GM18498 (cell line): ENCODE measurements at regions not wholly inside any gene's neighbourhood (a gene's known extent, or its start where the extent isn't known, plus 50 kb on each side); places are given as distances from the start of the nearest gene placed in this dataset.
"Not testable (repeated sequence)": the region's sequence is repeated elsewhere in the genome, so short reads cannot be mapped to it uniquely, and the experiment has no call there.

Experiments used
- ATAC-seq: cut with Tn5 transposase; IDR thresholded peaks from one replicate; pipeline ENCODE4 v1.9.1; 2021; ENCODE audit warnings: mild to moderate bottlenecking, moderate library complexity; ENCODE audit not compliant: unreplicated experiment

- ATAC-seq = not testable (repeated sequence)
Measured at GRCh38 chr10:46792657-46793357, 118.4 kb upstream of the PTPN20 start.

GRCh38 chr10:46796351-46796750, 114.9 kb upstream of the PTPN20 start:
- ATAC-seq = not testable (repeated sequence)

DNA sequence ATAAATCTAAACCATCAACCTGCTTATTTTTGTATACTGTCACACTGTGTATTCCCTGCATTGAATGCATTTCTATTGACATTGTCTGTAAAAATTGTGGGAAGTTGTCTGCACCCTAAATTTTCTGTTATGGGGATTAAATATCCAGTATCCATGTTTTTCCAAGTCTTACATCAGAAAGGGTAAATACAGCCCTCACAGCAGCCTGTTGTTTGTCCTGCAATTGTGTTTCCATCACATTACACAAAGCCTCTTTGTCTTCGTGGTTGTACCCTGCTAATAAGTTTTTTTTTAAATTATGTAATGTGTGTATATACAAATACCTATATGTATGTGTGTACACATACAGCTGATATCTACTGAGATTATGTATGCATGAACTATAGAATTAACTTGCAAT, 109.2 kb upstream of the PTPN20 start:
- not testable (repeated sequence) for ATAC-seq

DNA sequence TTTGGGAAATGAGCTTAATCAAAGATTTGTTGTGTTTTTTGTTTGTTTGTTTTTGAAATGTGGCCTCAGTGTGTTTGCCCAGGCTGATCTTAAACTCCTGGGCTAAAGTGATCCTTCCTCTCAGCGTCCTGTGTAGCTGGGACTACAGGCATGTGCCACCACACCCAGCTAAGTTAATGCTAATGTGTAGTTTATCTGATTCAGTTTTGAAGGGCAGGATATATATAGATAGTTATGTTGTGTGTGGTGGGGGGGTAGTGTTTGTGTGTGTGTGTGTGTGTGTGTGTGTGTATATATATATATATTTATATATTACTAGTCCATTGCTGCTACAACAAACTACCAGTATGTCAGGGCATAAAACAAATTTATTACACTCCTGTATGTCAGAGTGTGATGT, 108.1 kb upstream of the PTPN20 start:
- not testable (repeated sequence) for ATAC-seq

DNA sequence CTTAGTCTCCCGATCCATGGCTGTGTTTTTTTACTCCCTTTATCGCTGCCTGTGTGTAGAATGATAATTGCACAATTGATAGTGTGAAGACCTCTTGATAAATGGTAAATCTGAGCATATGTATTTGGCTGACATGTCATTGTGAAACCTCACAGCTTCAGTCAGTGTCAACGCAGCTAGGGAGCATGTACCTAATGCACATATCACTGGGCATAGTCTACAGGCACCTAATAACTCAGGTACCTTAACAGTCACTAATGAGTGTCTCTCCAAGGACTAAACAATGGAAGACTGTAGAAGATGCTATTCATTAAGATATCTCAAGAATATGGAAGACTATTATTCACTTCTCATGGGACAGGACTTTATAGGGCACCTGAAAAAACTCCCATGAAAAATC, 101.0 kb upstream of the PTPN20 start:
- ATAC-seq = not testable (repeated sequence)

GRCh38 chr10:46816126-46816525, 95.1 kb upstream of the PTPN20 start:
- not testable (repeated sequence) for ATAC-seq

DNA sequence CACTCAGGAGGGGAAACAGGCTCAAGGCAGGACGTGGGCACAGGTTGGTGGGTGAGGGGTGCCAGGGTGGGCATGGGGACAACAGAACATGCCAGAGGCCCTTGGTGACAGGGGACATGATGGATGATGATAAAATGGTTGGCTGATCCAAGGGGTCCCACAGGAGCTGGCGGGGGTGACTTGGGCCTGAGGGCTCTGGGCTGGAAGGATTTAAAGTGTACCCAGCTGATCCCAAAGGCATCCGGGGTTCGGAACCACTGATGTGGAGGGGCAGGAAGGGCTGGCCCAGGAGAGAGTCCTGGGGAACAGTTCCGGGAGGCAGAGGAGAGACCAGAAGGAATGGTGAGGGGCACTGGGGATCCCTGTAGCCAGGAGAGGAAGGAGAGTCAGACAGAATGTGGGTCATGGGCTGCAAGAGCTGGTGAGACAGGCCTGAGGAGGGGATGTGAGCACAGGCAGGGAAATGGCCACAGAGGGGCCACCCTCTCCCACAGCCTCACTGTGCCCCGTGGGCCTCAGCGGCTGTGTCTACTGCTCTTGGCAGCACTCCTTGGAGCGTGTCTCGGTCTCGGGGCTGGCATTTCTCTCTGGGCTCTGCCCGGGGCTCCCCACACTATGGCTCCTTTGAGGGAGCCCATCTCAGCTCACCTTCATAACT, 70.7 kb upstream of the PTPN20 start:
- ATAC-seq = not testable (repeated sequence)

- not testable (repeated sequence) for ATAC-seq
Measured at GRCh38 chr10:46841051-46841593, 70.1 kb upstream of the PTPN20 start.

GRCh38 chr10:46845194-46845593, 66.0 kb upstream of the PTPN20 start:
- ATAC-seq = not testable (repeated sequence)

DNA sequence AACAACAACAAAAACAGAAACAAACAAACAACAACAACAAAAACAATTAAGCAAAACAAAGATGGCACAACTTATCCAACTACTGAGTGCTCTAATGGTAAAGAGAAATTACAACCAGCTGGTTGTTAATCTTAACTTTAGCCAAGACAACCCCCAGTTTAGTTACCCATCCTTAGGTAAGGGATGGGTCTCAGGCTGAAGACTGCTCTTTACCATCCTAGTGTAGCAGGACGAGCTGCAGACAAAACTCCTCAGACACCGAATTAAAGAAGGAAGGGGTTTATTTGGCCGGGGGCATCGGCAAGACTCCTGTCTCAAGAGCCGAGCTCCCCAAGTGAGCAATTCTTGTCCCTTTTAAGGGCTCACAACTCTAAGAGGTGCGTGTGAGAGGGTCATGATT, 65.6 kb upstream of the PTPN20 start:
- not testable (repeated sequence) for ATAC-seq

DNA sequence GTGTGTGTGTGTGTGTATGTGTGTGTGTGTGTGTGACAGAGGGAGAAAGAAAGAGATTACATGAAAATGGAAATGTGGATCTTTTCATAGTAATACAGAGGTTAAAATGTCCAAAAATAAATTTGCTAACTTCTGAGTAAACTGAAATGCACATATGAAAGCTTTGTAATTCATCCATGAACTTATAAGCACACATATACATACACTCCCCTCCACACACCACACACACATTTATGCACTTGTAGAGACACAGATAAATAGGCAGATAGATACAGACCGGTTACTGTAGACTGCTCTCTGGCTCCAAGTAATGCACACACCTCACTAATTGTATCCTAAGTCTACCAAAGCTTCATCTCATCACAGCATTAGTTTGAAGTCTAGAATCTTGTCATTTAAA, 50.5 kb upstream of the PTPN20 start:
- not testable (repeated sequence) for ATAC-seq
